Tibial artery (tissue), 4 donors: ENCODE measurements at regions not wholly inside any gene's neighbourhood (a gene's known extent, or its start where the extent isn't known, plus 50 kb on each side); places are given as distances from the start of the nearest gene placed in this dataset.

ENCODE experiments used
- DNase-seq, 2 donors: peaks; one replicate each; pipeline ENCODE4 v3.0.0-alpha.2; 2019
- H3K27ac ChIP-seq, 2 donors: fragments of 200-600 bp; sonication (generic) in 1 of 2; 1 replicate in 1 of 2; 2 replicates in 1 of 2; pipeline ENCODE4 v1.5.1; 2018 to 2019; ENCODE audit warnings: mild to moderate bottlenecking in 1 of 2
- H3K27me3 ChIP-seq, 2 donors: fragments of 200-600 bp; sonication (generic) in 1 of 2; one replicate each; pipeline versions ENCODE4 v1.5.1 to v1.6.0; 2016 to 2019
- H3K36me3 ChIP-seq, 3 donors: fragments of 200-600 bp; sonication (generic) in 2 of 3; one replicate each; pipeline ENCODE4 v1.5.1; 2016 to 2019; ENCODE audit warnings: mild to moderate bottlenecking in 2 of 3
- H3K4me1 ChIP-seq, 4 donors: fragments of 200-600 bp; sonication (generic) in 2 of 4; 1 replicate in 3 of 4; 2 replicates in 1 of 4; pipeline ENCODE4 v1.5.1; 2016 to 2019
- H3K4me3 ChIP-seq, 2 donors: fragments of 200-600 bp; sonication (generic) in 1 of 2; 1 replicate in 1 of 2; 2 replicates in 1 of 2; pipeline ENCODE4 v1.5.1; 2018 to 2019; ENCODE audit warnings: mild to moderate bottlenecking in 2 of 2
- H3K9me3 ChIP-seq, 3 donors: fragments of 200-600 bp; sonication (generic) in 1 of 3; one replicate each; pipeline ENCODE4 v1.5.1; 2016 to 2019
- CTCF ChIP-seq, 2 experiments: fragments of 200-600 bp in 1 of 2; fragments of 450-650 bp in 1 of 2; IDR thresholded peaks; one replicate each; pipeline ENCODE4 v1.5.1; 2017 to 2019; ENCODE audit warnings: antibody characterized with exemption in 2 of 2, mild to moderate bottlenecking in 1 of 2, moderate library complexity in 1 of 2
- intact Hi-C: fragments of 100-400 bp; cut with DNase I; formaldehyde crosslinking; loops from one replicate; pipeline ENCODE4 v1.15.0; 2023; ENCODE audit warnings: low total_unique reads

DNA sequence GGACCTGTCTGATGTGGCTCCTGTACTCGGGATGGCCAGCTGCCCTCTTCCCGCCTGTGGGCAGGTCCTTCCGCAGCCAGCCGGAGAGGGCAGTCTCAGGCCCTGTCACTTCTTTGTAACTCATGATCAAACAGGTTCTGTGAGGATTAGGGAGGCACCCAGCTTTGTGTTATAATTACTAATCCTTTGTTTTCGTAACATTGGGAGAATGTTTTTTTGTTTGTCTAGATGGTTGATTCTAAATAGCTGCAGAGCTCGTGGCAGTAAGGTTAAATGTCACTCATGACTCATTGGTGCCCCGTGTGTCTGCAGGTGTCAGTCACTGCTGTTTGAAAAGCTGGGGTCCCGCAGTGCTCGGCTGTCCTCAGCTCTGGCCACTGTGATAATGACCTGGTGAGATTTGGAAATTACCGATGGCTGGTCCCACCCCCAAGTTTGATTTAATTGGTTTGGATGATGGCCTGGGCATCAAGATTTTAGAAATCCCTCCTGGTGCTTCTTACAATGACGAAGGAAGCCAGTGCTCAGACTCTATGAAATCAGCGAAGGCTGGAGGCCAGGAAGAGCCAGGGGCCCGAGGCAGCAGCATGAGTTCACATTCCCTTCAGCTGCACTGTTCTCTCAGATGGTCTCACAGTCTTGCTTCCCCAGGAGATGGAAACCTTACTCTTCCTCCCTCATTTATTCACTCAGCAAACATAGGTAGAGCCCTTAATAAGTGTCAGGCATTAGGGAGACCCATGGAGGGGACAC, 172.8 kb downstream of the VAPA start:
- Histone ChIP-seq H3K9me3 (peaks cover 0 to 21% (median 5%) of the 10 kb centered on the region in 3 donors), H3K27me3 (no peaks in the 10 kb centered on the region), H3K4me1 (no peaks in the 10 kb centered on the region), H3K36me3 (no peaks in the 10 kb centered on the region), H3K4me3 (no peak overlapping the region), H3K27ac (no peak overlapping the region)
- no peak for TF ChIP-seq CTCF (IDR thresholded peaks at IDR 0.05)
- intact Hi-C loops: no loop called here
- DNase-seq: no peak

GRCh38 chr18:10088734-10089133, 174.9 kb downstream of the VAPA start:
- Histone ChIP-seq H3K27ac (no peak overlapping the region), H3K36me3 (no peaks in the 10 kb centered on the region), H3K4me3 (no peak overlapping the region), H3K27me3 (no peaks in the 10 kb centered on the region), H3K4me1 (no peaks in the 10 kb centered on the region), H3K9me3 (peaks cover 0 to 5% (median 0%) of the 10 kb centered on the region in 3 donors)
- no peak for DNase-seq
- TF ChIP-seq CTCF (IDR thresholded peaks at IDR 0.05): no peak
- intact Hi-C loops: no loop called here

GRCh38 chr18:10089881-10090280, 176.1 kb downstream of the VAPA start:
- H3K27me3 ChIP-seq: no peaks in the 10 kb centered on the region
- H3K27ac ChIP-seq: no peak overlapping the region
- no peak for DNase-seq
- no peak overlapping the region for H3K4me3 ChIP-seq
- no peak for TF ChIP-seq CTCF (IDR thresholded peaks at IDR 0.05)
- no peaks in the 10 kb centered on the region for H3K4me1 ChIP-seq
- H3K36me3 ChIP-seq: no peaks in the 10 kb centered on the region
- no peaks in the 10 kb centered on the region for H3K9me3 ChIP-seq
- intact Hi-C loops: no loop called here

- H3K27me3 ChIP-seq: no peaks in the 10 kb centered on the region
- H3K27ac ChIP-seq: no peak overlapping the region
- TF ChIP-seq CTCF (IDR thresholded peaks at IDR 0.05): no peak
- H3K4me1 ChIP-seq: no peaks in the 10 kb centered on the region
- no peak overlapping the region for H3K4me3 ChIP-seq
- intact Hi-C loops: no loop called here
- no peaks in the 10 kb centered on the region for H3K9me3 ChIP-seq
- no peaks in the 10 kb centered on the region for H3K36me3 ChIP-seq
- no peak for DNase-seq
Measured at GRCh38 chr18:10090668-10091067, 176.9 kb downstream of the VAPA start.

- TF ChIP-seq CTCF (IDR thresholded peaks at IDR 0.05): no peak
- Histone ChIP-seq H3K27me3 (no peaks in the 10 kb centered on the region), H3K4me3 (no peak overlapping the region), H3K4me1 (no peaks in the 10 kb centered on the region), H3K27ac (no peak overlapping the region), H3K36me3 (no peaks in the 10 kb centered on the region), H3K9me3 (no peaks in the 10 kb centered on the region)
- intact Hi-C loops: no loop called here
- no peak for DNase-seq
Measured at GRCh38 chr18:10093445-10093844, 179.6 kb downstream of the VAPA start.
